ENCODE measurements at regions not wholly inside any gene's neighbourhood (a gene's known extent, or its start where the extent isn't known, plus 50 kb on each side); places are given as distances from the start of the nearest gene placed in this dataset.
A peak's percentile ranks its signal among the peaks of the same experiment; 100 is the strongest.

- no peaks in the 10 kb centered on the region for H3K9me3 ChIP-seq (ENCODE audit: control insufficient read depth, low read length)
- H3K4me3 ChIP-seq (ENCODE audit: low read length): no peak overlapping the region
- no peaks in the 10 kb centered on the region for H3K36me3 ChIP-seq (ENCODE audit: control insufficient read depth, insufficient read depth, low read length, severe bottlenecking)
- DNase-seq (ENCODE audit: low read depth): peak; percentile 57
- H3K27me3 ChIP-seq (replicated peaks; ENCODE audit: control insufficient read depth, insufficient read depth, low read length): no peaks in the 10 kb centered on the region
- H3K9ac ChIP-seq (ENCODE audit: low read length): no peak overlapping the region
- H3K4me1 ChIP-seq (ENCODE audit: control insufficient read depth, insufficient read depth, low read length): peaks cover 28% of the 10 kb centered on the region
Observed at GRCh38 chr9:107710546-107710945, 221.0 kb upstream of the KLF4 start.

GRCh38 chr9:107708791-107709190, 219.2 kb upstream of the KLF4 start:
- DNase-seq (ENCODE audit: low read depth): no peak
- peaks cover 41% of the 10 kb centered on the region for H3K4me1 ChIP-seq (ENCODE audit: control insufficient read depth, insufficient read depth, low read length)
- no peaks in the 10 kb centered on the region for H3K9me3 ChIP-seq (ENCODE audit: control insufficient read depth, low read length)
- H3K36me3 ChIP-seq (ENCODE audit: control insufficient read depth, insufficient read depth, low read length, severe bottlenecking): no peaks in the 10 kb centered on the region
- no peak overlapping the region for H3K9ac ChIP-seq (ENCODE audit: low read length)
- H3K4me3 ChIP-seq (ENCODE audit: low read length): no peak overlapping the region
- no peaks in the 10 kb centered on the region for H3K27me3 ChIP-seq (replicated peaks; ENCODE audit: control insufficient read depth, insufficient read depth, low read length)

GRCh38 chr9:107707915-107708441, 218.4 kb upstream of the KLF4 start:
- H3K4me1 ChIP-seq (ENCODE audit: control insufficient read depth, insufficient read depth, low read length): peaks cover 41% of the 10 kb centered on the region
- H3K36me3 ChIP-seq (ENCODE audit: control insufficient read depth, insufficient read depth, low read length, severe bottlenecking): no peaks in the 10 kb centered on the region
- no peak overlapping the region for H3K4me3 ChIP-seq (ENCODE audit: low read length)
- no peaks in the 10 kb centered on the region for H3K9me3 ChIP-seq (ENCODE audit: control insufficient read depth, low read length)
- DNase-seq (ENCODE audit: low read depth): no peak
- H3K9ac ChIP-seq (ENCODE audit: low read length): no peak overlapping the region
- H3K27me3 ChIP-seq (replicated peaks; ENCODE audit: control insufficient read depth, insufficient read depth, low read length): no peaks in the 10 kb centered on the region

GRCh38 chr9:107707428-107707837, 217.9 kb upstream of the KLF4 start:
- Histone ChIP-seq H3K9me3 (ENCODE audit: control insufficient read depth, low read length) (no peaks in the 10 kb centered on the region), H3K4me1 (ENCODE audit: control insufficient read depth, insufficient read depth, low read length) (peaks cover 41% of the 10 kb centered on the region), H3K27me3 (replicated peaks; ENCODE audit: control insufficient read depth, insufficient read depth, low read length) (no peaks in the 10 kb centered on the region), H3K4me3 (ENCODE audit: low read length) (no peak overlapping the region), H3K9ac (ENCODE audit: low read length) (no peak overlapping the region), H3K36me3 (ENCODE audit: control insufficient read depth, insufficient read depth, low read length, severe bottlenecking) (no peaks in the 10 kb centered on the region)
- DNase-seq (ENCODE audit: low read depth): peak; percentile 61

- Histone ChIP-seq H3K27me3 (replicated peaks; ENCODE audit: control insufficient read depth, insufficient read depth, low read length) (no peaks in the 10 kb centered on the region), H3K4me3 (ENCODE audit: low read length) (no peak overlapping the region), H3K4me1 (ENCODE audit: control insufficient read depth, insufficient read depth, low read length) (peaks cover 39% of the 10 kb centered on the region), H3K9ac (ENCODE audit: low read length) (no peak overlapping the region), H3K36me3 (ENCODE audit: control insufficient read depth, insufficient read depth, low read length, severe bottlenecking) (no peaks in the 10 kb centered on the region), H3K9me3 (ENCODE audit: control insufficient read depth, low read length) (no peaks in the 10 kb centered on the region)
- DNase-seq (ENCODE audit: low read depth): no peak
Observed at GRCh38 chr9:107706701-107707427, 217.3 kb upstream of the KLF4 start.

GRCh38 chr9:107705521-107705920, 216.0 kb upstream of the KLF4 start:
- Histone ChIP-seq H3K27me3 (replicated peaks; ENCODE audit: control insufficient read depth, insufficient read depth, low read length) (no peaks in the 10 kb centered on the region), H3K9me3 (ENCODE audit: control insufficient read depth, low read length) (no peaks in the 10 kb centered on the region)

GRCh38 chr9:107704774-107705173, 215.2 kb upstream of the KLF4 start:
- DNase-seq (ENCODE audit: low read depth): no peak
- Histone ChIP-seq H3K4me3 (ENCODE audit: low read length) (no peak overlapping the region), H3K27me3 (replicated peaks; ENCODE audit: control insufficient read depth, insufficient read depth, low read length) (no peaks in the 10 kb centered on the region), H3K9ac (ENCODE audit: low read length) (no peak overlapping the region), H3K9me3 (ENCODE audit: control insufficient read depth, low read length) (no peaks in the 10 kb centered on the region), H3K36me3 (ENCODE audit: control insufficient read depth, insufficient read depth, low read length, severe bottlenecking) (no peaks in the 10 kb centered on the region), H3K4me1 (ENCODE audit: control insufficient read depth, insufficient read depth, low read length) (peaks cover 31% of the 10 kb centered on the region)

More at GRCh38 chr9:107705521-107705920, 216.0 kb upstream of the KLF4 start:
- Histone ChIP-seq H3K9ac (ENCODE audit: low read length) (no peak overlapping the region), H3K4me1 (ENCODE audit: control insufficient read depth, insufficient read depth, low read length) (peaks cover 31% of the 10 kb centered on the region), H3K4me3 (ENCODE audit: low read length) (no peak overlapping the region), H3K36me3 (ENCODE audit: control insufficient read depth, insufficient read depth, low read length, severe bottlenecking) (no peaks in the 10 kb centered on the region)
- DNase-seq (ENCODE audit: low read depth): no peak

- Histone ChIP-seq H3K4me3 (ENCODE audit: low read length) (no peak overlapping the region), H3K9ac (ENCODE audit: low read length) (no peak overlapping the region)
Observed at GRCh38 chr9:107703651-107704050, 214.1 kb upstream of the KLF4 start.

GRCh38 chr9:107700847-107701246, 211.3 kb upstream of the KLF4 start:
- Histone ChIP-seq H3K27me3 (replicated peaks; ENCODE audit: control insufficient read depth, insufficient read depth, low read length) (no peaks in the 10 kb centered on the region), H3K36me3 (ENCODE audit: control insufficient read depth, insufficient read depth, low read length, severe bottlenecking) (no peaks in the 10 kb centered on the region), H3K9me3 (ENCODE audit: control insufficient read depth, low read length) (no peaks in the 10 kb centered on the region), H3K4me1 (ENCODE audit: control insufficient read depth, insufficient read depth, low read length) (peaks cover 15% of the 10 kb centered on the region), H3K9ac (ENCODE audit: low read length) (no peak overlapping the region), H3K4me3 (ENCODE audit: low read length) (peak overlapping the region; percentile 59)
- no peak for DNase-seq (ENCODE audit: low read depth)

More at GRCh38 chr9:107703651-107704050, 214.1 kb upstream of the KLF4 start:
- H3K9me3 ChIP-seq (ENCODE audit: control insufficient read depth, low read length): no peaks in the 10 kb centered on the region
- H3K36me3 ChIP-seq (ENCODE audit: control insufficient read depth, insufficient read depth, low read length, severe bottlenecking): no peaks in the 10 kb centered on the region
- DNase-seq (ENCODE audit: low read depth): no peak
- peaks cover 31% of the 10 kb centered on the region for H3K4me1 ChIP-seq (ENCODE audit: control insufficient read depth, insufficient read depth, low read length)
- H3K27me3 ChIP-seq (replicated peaks; ENCODE audit: control insufficient read depth, insufficient read depth, low read length): no peaks in the 10 kb centered on the region

GRCh38 chr9:107699231-107699630, 209.7 kb upstream of the KLF4 start:
- DNase-seq (ENCODE audit: low read depth): no peak
- Histone ChIP-seq H3K36me3 (ENCODE audit: control insufficient read depth, insufficient read depth, low read length, severe bottlenecking) (no peaks in the 10 kb centered on the region), H3K9me3 (ENCODE audit: control insufficient read depth, low read length) (no peaks in the 10 kb centered on the region), H3K27me3 (replicated peaks; ENCODE audit: control insufficient read depth, insufficient read depth, low read length) (no peaks in the 10 kb centered on the region), H3K9ac (ENCODE audit: low read length) (no peak overlapping the region), H3K4me1 (ENCODE audit: control insufficient read depth, insufficient read depth, low read length) (peaks cover 2% of the 10 kb centered on the region), H3K4me3 (ENCODE audit: low read length) (no peak overlapping the region)

GRCh38 chr9:107698779-107699178, 209.2 kb upstream of the KLF4 start:
- no peak for DNase-seq (ENCODE audit: low read depth)
- Histone ChIP-seq H3K4me1 (ENCODE audit: control insufficient read depth, insufficient read depth, low read length) (peaks cover 6% of the 10 kb centered on the region), H3K9ac (ENCODE audit: low read length) (no peak overlapping the region), H3K9me3 (ENCODE audit: control insufficient read depth, low read length) (no peaks in the 10 kb centered on the region), H3K4me3 (ENCODE audit: low read length) (no peak overlapping the region), H3K27me3 (replicated peaks; ENCODE audit: control insufficient read depth, insufficient read depth, low read length) (no peaks in the 10 kb centered on the region), H3K36me3 (ENCODE audit: control insufficient read depth, insufficient read depth, low read length, severe bottlenecking) (no peaks in the 10 kb centered on the region)
